Eye (tissue), 1 donor: ENCODE measurements at regions not wholly inside any gene's neighbourhood (a gene's known extent, or its start where the extent isn't known, plus 50 kb on each side); places are given as distances from the start of the nearest gene placed in this dataset.
A peak's percentile ranks its signal among the peaks of the same experiment; 100 is the strongest.

Experiments
- DNase-seq: peaks from one replicate; pipeline ENCODE4 v3.0.0-alpha.2; 2015

DNA sequence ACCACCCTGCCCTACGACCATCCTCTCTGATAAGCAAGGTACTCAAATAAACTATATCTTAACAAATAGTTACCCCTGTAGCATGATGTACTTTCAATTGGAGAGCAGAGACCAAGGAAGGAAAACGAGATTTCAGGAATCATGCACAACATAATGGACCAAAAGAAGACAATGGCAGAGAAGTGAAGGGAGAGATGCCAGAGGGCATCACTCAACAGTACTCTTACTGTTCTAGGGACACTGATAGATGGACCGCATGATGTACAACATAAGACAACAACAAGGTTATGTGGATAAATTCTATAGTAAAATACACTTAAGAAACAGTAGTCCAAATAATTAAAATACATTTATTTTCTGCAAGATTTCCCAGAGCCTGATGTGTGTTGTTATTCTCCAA lies 77.5 kb upstream of the IFNG-AS1 start:
- no peak for DNase-seq

GRCh38 chr12:67915335-67915851 lies 73.9 kb upstream of the IFNG-AS1 start:
- DNase-seq, result no peak

DNA sequence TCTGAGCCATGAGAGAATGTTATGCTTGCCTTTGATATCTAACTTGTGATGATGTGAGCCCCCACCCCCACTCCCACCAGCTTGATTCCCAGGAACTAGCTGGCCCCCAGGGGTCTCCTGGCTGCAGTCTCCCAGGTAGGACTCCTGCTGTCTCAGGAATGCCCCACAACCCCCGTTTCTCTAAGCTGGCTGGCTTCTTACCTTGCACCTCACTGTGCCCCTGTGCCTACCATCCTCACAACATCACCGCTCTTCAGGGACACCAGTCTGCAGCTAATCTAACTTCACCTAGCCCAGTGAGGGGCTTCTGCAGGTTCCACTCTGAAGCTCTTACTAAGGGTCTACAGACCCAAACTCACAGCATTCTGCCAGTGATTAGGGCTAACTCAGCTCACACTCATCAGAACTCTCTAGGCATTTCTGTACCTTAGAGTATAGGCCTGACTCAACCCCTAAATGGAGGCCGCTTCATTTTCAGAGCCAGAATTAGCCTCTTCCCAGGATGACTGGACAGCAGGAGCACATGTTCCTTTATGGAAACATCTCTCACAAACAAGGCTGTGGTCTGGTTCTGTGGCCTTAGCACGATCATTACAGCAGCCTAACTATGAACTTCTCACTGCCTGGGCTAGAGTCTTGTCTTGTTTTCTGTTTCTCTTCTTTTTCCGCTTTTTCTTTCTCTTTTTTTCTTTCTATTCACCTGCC lies 72.8 kb upstream of the IFNG-AS1 start:
- no peak for DNase-seq

DNA sequence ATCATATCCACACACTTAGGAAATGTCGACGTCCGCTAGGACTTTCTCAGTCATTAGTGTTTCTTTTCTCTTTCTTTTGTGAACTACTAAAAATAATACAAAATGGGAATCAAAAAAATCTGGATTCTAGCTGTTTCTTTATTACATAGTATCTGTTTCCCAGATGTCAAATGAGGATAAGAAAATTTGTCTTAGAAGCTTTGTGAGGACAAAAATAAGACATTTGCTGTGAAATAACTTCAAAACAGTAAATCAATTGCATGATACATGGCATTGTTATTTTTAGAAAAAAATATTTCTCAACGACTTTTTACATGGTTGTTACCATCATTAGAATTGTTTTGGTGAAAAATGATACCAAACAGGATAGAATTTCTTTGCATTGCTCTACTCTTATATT lies 71.4 kb upstream of the IFNG-AS1 start:
- DNase-seq, result no peak

DNA sequence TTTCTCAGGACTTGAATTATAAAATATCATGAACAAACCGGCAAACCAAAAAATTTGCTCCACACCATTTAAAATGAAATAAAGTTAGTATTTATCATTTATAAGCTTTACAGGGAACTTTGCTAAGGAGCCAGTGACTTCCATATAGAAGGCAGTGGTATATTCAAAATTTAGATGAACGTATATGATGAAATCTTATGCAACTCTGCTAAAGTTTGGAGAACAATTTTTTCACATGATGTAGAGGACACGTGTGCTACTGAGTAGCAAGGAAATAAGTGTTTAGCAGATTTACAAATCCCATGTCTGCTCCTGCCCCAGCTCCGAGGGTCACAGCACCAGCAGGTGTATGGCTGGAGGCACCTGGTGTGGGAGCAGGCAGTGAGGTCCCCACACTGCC lies 70.8 kb upstream of the IFNG-AS1 start:
- no peak for DNase-seq

DNA sequence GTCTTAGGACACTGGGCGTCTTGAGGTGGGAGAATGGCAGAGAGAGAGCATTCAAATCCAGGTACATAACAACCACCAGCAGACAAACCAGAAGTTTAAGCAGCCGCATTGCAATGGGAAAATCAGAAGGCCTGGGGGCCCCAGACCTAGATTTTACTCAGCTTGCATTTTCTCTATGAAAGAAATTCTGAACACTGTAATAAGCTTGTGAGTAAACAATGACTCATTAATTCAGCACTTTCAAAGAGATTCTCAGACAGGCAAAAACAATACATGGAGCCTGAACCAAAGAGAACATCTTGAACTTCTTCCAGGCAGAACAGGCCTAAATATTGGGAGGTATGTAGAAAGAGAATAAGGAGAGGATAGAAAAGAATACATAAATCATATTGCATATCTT lies 69.8 kb upstream of the IFNG-AS1 start:
- DNase-seq, result no peak

DNA sequence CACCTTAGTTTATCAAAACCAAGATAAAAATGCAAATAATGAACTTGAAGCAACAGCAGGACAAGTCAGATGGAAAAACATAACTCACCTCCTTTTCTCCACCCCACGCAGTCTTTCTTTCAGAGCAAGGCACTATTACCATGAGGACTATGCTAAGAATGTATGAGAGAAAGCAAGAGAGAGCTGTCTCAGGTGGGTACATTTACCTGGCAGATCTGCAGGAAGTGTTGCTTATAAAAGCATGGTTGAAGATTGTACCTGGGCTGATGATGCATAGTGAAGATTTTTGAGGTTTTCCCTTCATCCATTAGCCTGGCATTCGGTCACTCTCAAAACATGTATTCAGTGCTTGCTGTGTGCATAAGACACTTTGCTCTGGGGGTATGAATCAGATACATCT lies 68.8 kb upstream of the IFNG-AS1 start:
- no peak for DNase-seq

- DNase-seq, result no peak
Observed at GRCh38 chr12:67921286-67921685, 68.0 kb upstream of the IFNG-AS1 start.

DNA sequence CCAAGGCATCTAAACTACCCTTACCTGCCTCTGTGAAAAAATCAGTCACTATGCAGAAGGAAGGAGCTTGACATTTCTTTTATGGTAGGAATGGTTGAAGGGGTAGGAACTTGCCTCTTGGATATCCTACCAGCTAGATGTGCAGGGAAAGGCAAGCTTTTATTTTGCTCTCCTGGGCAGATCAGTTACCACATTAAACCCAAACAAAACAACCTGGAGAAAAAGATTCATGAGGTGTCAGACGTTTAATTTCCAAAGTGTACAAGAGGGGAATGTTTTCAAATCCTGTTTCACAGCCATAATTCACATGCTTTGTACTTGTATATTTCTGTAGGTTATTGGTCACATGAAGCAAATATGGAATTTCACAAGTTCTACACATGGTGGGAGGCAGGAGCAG lies 67.0 kb upstream of the IFNG-AS1 start:
- no peak for DNase-seq

DNA sequence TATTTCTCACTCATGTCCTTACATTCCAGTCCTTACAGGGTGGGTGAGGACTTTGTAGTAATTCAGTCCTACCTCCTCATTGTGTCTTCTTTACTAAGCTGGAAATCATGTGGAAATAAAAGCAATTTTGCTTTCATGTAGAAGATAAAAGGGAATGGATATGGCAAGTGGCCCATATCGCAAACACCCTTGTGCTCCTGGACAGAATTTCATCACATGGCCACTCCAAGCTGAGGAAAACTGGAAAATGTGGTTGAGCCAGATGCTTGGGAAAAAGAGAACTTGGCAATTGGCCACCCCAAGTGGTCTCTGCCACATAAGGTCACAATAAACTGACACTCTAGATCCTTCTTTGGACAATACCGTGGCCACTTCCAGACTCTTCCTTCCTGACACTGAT lies 64.2 kb upstream of the IFNG-AS1 start:
- no peak for DNase-seq

GRCh38 chr12:67925552-67925951 lies 63.7 kb upstream of the IFNG-AS1 start:
- DNase-seq, result no peak

- no peak for DNase-seq
Observed at GRCh38 chr12:67926063-67926462, 63.2 kb upstream of the IFNG-AS1 start.

DNA sequence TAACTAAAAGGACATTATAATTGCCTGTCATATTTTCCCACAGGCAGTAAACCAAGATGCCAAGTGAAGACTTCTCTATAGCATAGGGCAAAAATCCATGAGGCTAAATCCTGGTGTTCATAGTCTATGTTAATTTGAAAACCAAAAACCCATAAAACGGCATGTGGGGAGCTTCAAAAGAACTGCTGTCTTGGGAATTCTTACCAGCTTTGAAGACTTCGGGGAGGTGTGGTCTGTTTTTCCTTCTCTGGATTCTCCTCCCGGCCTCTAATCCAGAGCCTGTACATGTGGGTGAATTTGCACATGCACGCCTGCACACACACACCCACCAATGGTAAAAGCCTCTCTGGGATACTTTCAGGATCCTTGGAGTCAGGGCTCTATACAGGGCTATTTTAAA lies 61.9 kb upstream of the IFNG-AS1 start:
- DNase-seq, result no peak

- DNase-seq, result no peak
Observed at GRCh38 chr12:67927815-67928214, 61.4 kb upstream of the IFNG-AS1 start.

DNA sequence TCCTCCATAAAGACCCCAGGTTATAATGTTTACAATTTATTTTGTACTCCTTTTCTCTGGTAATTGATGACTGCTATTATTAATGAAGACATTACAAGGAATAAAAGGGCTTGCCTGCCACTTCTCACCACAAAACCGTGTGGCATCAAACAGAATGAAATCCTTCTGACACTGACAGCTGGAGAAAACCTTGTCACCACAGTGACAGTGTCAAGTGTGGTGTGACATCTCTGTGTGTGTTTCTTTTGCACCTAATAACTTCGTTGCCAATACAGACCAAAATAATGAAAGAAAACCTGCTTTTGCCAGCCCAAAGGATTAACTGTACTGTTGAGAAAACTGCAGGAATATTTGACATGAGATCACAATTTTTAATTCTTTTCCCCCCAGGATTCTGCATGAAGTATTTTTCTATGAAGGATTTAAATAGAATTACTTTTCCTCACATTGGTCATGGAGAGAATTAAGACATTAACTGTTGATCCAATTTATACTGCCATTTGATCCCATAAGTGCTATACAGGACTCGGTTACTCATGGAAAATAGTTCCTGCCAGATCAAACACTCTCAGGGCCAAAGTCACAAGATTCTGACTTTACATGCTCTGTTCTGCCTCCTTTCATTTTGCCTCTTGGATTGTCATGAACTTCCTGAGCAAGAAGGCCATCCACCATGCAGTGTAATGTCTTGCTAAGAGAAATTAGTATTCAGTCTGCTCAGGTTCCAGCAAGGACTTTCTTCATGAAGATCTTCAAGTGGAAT lies 60.4 kb upstream of the IFNG-AS1 start:
- peak; percentile 59 for DNase-seq

DNA sequence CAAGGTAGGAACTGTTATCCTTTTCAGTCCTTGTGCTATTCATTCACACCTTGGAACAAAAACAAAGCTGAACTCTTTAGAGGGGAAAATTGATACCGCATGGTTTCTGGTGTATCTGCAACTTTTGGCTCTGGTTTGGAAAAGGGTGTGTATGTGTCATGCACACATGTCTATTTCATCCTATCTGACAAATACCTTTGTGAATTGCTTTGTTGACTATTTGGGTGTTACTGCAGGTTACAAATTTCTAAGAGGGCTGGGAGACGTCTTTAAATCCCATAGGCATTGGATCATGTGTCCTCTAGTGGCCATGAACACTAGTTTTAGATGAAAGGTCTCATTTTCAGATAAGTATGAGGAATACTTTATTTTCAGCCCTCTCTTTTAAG lies 59.9 kb upstream of the IFNG-AS1 start:
- no peak for DNase-seq

DNA sequence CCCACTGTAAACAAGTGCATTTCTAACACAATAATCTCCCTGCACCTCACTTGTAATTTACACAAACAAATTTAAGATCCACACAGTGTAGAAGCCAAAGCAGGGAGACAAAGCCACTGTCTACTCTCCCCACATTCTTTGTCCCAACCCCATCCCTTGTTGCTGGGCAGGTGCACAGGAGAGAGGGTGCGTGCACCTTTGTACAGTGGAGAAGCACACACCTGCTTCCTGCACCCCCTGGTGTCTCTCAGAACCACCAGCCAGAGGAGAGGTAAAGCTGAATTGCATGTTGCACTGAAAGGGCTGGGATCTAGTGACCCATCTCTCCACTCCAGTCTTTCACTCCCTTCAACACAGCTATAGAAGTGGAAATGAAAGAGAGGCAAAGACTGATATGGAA lies 51.4 kb upstream of the IFNG-AS1 start:
- no peak for DNase-seq
